ENCODE measurements at regions not wholly inside any gene's neighbourhood (a gene's known extent, or its start where the extent isn't known, plus 50 kb on each side); places are given as distances from the start of the nearest gene placed in this dataset.

DNA sequence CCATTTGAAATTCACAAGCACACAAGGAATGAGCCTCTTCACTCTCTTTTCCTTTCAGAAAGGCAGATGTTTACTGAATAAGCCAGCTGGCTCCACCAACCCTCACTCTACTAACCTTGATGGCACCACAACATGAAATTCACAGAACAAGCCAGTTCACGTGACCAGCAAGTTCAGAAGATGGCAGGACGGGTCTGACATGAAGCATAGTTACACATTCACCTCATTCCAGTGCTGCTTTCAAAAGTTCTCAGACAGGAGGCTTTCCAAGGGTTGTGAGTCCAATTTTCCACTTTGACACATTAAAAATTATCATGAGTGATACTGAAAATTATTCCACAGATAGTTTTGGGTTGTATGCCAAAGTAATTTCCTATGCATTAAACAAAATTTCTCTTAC lies 74.2 kb upstream of the MBOAT2 start:
- DNase-seq = no peak

DNA sequence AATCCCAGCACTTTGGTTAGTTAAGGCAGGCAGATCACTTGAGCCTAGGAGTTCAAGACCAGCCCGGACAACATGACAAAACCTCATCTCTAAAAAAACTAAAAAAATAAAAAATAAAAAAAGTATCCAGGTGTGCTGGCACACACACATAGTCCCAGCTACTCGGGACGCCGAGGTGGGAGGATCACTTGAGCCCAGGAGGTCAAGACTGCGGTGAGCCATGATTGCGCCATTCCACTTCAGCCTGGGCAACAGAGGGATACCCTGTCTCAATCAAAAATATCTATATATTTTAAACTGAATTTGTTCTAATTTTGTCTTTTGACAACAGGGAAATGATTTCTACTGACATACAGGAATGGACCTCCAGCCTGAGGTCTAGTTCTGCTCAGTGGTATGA lies 73.3 kb upstream of the MBOAT2 start:
- no peak for DNase-seq

DNA sequence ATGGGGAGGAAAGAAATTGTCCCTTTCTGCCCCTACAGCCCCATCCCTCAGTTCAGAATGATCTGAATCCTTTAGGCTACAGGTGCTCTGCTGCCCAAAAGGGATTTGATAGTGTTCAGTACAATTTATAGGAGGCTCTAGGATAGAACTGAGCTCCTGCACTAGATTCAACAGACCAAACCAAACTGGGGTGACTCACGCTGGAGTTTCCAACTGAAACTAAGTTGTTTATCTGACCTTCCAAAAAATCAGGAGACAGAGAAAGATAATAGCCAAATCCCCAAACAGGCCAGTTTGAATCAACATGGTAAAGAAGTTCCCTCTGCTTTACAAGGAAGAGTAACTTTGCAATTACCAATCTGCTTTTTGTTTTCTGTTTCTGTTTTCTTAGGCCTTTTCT lies 72.7 kb upstream of the MBOAT2 start:
- DNase-seq = no peak

DNA sequence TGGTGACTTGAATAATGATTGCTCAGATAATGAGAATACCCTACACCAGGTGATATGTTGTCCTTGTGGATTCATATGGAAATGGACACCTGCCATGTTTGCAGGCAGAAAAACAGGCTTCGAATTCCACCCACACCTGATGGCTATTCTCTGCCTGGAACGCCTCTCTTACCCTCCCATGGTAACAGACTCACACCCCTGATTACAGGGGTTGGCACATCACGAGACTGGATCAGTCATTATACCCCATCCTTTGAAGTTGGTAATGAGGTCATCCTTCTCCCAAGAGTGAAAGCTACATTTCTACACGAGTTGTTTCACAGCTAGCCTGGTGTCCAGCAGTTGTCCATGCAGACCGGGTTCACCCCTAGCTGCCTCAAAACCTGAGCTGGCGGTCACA lies 71.4 kb upstream of the MBOAT2 start:
- no peak for DNase-seq

DNA sequence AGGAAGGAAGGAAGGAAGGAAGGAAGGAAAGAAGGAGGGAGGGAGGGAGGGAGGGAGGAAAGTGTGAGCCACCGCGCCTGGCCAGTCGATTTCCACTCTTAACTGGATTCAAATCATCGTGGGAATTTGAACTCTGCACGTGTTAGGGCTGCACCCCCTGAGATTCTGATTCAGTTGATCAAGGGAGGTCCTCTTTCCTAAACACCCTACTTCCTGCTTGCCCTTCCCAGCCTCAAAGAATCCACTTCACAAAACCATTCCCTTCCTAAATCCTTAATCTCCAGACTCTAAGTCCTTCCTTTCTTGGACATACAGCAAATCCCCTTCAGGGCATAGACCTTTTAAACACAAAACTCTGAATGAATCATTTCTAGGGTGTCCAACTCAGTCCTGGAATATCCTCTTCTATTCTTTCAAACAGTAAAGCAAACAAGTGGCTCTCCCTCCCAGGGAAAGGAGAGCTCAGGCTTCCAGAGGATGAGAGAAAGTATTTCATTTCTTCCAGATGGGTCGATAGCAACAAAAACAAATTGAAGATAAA lies 68.2 kb upstream of the MBOAT2 start:
- DNase-seq = no peak

DNA sequence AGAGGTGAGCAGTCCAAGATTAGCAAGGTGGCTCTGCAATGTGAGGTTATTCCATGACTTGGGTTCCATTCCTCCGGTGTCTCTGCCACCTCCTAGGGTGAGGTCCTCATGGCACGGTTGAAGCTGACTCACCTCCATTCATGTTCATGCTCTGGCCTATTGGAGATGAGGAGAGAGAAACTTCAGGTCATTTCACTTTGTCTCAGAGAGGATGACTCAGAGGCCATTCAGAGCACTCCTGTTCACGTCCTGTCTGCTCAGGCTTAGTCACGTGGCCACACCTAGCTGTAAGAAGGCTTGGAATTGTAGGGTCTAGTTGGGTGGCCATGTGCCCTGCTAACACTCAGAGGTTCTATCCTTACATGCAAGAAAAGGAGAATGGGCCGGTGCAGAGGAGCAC lies 67.5 kb upstream of the MBOAT2 start:
- DNase-seq = no peak

DNA sequence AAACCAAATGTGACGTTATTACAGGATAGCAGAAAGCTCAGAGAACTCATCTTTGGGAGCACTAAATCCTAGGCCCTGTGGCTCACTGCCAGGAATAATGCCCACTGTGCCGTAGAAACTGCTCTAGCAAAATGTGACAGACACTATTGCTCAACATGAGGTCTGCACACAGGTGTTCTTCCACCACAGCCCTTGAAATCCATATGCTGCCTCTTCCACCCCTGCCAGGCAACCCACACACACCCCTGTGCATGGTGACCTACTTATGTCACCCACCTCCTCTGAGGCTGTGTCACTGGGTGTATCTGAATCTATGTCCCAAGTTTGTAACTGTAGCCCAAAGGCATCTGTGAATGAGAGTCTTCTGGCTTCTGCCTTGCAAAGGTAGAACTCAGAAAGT lies 66.1 kb upstream of the MBOAT2 start:
- no peak for DNase-seq

DNA sequence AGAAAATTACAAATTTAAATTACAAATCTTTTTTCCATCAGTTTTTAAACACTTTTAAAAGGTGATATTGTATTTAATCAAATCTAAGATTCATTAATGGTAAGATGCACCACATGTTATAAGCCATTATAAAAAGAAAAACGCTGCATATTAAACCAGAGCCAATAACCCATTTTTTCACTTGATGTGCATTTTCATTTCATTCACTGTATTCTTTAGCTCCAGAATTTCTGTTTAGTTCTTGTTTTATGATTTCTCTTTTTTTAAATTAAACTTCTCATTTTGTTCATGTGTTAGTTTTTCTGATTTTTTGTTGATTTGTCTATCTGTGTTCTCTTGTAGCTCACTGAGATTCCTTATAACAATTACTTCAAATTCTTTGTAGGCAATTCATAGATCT lies 62.4 kb upstream of the MBOAT2 start:
- no peak for DNase-seq

DNA sequence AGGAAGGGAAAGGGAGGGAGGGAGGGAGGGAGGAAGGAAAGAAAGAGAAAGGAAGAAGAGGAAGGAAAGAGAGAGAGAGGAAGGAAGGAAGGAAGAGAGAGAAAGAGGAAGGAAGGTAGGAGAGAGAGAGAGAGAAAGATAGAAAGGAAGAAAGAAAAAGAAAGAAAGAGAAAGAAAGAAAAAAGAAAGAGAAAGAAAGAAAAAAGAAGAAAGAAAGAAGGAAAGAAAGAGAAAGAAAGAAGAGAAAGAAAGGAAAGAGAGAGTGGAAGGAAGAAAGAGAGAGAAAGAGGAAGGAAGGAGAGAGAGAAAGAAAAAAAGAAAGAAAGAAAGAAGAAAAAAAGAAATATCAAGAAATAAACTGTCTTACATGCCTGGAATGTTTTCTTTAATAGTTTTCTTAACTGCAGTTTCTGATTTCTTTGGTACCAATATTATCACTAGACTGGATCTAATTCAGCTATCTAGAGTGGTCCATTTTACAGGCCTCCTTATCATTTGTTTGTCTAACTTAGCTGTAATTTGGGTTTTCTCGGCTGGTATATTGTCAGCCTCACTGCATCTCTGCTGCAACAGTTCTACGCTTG lies 59.6 kb upstream of the MBOAT2 start:
- no peak for DNase-seq

DNA sequence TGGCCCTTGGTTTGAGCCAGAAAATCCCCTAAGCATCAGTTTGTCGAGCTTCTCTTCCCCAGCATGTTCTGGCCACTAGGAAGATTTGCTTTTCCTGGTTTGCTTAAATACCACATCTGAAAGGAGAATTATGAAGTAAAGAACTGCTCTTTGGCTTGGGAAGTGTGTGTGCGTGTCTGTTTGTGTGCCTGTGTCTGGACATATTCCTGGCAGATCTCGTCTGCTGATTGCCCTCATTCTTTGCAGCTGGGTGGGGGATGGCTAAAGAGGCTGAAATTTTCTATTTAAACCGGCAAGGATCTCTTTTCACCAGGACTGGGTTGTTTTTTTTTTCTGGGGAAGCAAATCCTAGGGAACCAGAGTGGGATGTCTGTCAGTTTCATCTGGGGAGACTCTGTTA lies 57.3 kb upstream of the MBOAT2 start:
- no peak for DNase-seq

DNA sequence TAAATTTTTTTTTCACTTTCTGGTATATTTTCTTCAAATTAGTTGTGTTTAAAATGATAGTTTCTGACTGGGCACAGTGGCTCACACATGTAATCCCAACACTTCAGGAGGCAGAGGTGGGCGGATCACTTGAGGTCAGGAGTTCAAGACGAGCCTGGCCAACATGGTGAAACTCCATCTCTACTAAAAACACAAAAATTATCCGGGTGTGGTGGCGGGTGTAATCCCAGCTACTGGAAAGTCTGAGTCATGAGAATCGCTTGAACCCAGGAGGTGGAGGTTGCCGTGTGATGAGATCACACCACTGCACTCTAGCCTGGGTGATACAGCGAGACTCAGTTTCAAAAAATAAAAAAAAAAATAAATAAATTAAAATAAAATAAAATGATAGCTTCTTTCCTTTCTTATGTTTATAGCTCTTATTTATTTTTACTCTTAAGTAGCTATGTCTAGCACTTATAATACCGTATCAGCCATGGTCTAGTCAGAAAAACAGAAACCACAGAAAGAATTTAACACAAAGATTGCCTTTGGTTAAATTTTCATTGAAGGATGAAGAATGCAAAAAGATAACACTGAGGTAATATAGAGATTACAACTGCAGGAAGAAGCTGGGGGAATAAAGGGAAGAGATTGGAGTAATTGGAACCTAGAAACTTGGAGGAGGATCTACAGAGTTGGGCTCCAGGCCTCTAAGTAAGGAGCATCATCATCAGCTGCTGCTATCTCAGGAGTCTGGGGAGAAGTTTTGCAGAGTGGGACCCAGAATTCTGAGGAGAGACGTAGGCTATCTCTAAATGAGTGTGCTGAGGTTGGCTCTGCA lies 54.7 kb upstream of the MBOAT2 start:
- no peak for DNase-seq

DNA sequence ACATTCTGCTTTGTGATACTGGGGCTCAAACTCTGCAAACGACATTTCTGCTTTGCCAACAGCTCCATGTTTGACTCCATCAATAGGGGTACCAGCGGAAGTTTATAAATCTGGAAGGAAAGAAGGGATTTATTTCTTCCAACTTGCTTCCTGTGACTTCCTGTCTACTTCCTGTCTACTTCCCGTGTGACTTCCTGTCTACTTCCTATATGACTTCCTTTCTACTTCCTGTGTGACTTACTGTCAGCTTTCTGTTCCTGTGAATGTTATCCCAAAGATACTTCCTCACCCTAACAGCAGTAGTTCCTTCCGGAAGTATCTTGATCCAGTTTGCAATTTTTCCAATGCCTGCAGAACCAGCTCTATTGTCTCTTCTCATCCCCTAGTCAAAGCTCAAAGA lies 52.0 kb upstream of the MBOAT2 start:
- DNase-seq = no peak

DNA sequence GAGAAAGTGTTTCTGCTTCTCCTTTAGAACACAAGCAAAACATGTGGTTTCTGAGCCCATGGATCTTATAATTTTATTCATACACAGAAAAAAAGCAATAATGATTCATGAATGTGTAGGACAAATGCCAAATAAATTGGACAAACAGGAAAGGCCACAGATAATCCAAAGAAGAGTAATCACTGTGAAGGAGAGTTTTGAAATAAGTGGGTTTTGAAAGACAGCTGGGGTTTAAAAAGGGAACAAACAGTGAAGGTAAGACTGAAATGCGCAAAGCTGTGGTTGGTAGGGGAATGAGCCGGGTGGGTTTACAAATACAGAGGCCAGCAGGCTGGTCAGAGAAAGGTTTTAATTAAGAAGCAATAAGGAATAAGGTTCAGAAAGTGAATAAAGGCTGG lies 50.0 kb upstream of the MBOAT2 start:
- no peak for DNase-seq
